ENCODE measurements at regions not wholly inside any gene's neighbourhood (a gene's known extent, or its start where the extent isn't known, plus 50 kb on each side); places are given as distances from the start of the nearest gene placed in this dataset.
"Not testable (repeated sequence)": the region's sequence is repeated elsewhere in the genome, so short reads cannot be mapped to it uniquely, and the experiment has no call there.

DNA sequence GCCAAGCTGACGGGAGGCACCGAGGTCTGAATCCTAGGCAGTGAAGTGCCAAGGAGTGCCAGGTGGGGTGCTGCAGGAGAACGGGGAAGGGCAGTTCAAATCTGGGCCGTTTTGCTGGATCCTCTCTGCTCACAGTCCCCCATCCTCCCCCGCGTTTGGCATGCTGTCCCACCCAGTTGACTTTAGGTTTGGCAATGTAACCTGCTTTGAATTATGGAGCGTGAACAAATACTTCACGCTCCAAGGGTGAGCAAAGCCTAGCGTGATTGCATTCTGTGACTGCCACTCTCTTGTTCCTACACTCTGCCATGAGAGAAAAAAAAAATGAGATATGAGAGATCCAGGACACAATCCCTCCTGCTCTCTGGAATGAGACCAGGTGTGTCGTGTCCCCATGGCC, 381.9 kb downstream of the ZNF516 start:
- no peak for DNase-seq

DNA sequence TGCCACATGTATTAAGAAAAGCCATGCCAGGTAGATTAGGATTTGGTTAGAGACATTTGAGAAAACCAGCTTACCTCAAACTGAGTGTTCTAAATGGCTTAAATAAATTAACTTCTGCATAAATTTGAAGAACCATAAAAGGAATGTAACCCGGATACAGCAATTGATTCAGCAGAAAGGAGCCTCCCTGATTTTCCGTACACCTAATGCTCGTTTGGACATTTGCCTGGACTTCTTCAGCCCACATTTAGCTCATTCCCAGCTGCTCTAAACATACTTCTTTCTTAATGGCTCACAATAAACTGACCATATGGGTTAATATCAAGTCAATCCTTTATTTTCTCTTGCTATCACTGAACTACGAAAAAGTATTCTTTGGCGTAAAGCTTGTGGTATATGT, 392.4 kb downstream of the ZNF516 start:
- DNase-seq = no peak

DNA sequence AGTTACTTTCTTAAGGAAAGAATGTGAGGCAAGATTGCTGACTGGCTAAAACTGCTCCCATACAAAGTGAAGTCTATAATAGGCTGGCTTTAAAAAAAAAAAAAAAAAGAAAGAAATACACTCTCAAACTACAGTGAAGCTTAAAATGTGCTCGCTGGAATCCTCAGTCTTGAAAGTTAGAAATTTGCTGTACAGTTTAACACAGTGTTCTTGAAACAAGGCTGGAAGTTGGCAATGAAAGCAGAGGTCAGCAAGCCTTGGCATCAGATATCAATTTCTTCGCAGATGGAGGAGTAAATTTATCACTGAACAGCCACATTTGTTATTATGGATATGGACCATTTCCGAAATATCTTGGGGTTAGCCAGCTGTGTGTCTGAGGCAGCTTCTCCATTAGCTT, 392.9 kb downstream of the ZNF516 start:
- DNase-seq = no peak

DNA sequence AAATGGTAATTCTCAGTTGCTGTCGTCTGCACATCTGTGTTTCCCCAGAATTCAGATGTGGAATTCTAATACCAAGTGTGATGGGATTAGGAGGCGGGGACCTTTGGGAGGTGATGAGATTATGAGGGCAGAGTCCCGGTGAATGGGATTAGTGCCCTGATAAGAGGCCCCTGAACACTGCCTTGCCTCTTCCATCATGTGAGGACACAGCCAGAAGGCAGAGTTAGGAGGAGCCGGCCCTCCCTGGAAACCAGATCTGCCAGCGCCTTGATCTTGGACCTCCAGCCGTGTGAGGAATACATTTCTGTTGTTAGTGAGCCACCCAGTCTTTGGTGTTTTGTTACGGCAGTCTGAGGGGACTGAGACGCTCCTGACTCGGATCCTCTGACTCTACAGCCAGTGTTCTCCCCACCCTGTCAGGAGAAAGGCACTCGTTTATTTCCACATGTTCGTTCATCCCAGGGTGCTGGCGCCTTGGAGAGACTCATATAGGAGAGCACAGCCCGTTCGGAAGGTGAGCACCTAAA, 395.0 kb downstream of the ZNF516 start:
- no peak for DNase-seq

DNA sequence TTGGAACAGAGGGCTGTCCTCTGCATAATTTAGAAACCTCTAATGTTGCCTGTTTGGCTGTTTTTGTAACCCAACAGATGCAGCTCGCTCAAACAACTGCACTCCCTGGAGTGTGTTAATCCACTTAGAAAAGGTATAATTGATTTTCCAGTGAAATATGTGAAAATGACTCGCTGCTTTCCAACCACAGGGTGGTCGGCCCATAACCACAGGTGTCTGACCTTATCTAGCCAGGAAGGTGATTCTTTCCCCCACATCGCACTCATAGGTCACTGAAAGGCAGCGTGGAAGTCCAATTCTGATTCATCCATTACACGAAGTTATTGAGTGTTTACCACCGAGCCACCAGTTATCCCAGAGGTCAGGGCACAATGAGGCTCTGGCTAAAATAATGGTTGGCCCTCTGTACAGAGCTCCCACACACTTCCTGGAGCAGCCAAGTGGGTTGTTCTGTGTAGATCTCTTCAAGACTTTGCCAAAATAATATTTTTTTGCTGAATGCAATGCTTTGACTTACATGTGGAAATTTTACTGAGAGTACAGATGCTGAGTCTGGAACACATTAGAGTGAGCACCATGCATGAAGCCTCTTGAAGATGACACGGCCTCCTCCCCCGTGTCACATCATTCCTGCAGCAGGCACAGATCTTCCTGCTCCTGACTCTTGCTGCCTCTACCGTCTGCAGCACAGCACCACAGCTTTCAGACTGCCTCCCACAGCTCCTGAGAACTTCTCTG, 396.2 kb downstream of the ZNF516 start:
- DNase-seq = no peak

DNA sequence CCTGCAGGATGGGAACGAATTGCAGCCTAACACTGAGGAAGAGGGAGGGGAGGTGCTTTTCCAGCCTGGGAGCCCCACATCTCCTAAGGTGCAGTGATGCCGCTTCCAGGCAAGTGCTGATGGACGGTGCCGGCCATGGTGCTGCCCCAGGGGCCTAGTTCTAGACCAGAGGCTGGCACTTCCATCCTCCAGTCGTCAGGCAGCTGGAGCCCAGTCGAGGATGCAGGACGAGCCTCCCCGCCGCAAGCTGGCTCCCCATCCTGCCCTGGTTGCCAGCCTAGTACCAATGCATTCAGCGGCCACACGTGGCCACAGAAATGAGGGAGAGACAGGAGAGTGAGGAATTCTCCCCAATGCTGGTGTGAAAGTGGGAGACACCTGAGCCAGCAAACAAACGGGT, 413.5 kb downstream of the ZNF516 start:
- DNase-seq = no peak

DNA sequence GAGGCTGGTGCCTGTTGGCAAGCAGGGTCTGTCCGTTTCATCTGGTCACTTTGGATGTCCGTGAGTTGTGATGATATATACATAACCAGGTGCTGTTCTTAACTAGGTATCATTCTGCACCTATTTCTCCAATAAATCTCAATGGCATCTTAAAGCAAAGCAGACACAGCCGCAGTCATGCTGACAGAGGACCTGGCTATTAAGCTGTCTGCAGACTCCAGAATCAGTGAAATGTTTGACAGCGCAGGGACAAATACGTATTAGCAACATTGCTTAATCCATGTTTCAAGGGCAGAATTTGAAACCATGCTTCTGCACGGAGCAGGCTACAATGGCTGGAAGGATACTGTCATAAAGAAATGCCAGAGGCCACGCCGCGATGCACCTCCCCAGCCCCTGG, 414.6 kb downstream of the ZNF516 start:
- DNase-seq = no peak

DNA sequence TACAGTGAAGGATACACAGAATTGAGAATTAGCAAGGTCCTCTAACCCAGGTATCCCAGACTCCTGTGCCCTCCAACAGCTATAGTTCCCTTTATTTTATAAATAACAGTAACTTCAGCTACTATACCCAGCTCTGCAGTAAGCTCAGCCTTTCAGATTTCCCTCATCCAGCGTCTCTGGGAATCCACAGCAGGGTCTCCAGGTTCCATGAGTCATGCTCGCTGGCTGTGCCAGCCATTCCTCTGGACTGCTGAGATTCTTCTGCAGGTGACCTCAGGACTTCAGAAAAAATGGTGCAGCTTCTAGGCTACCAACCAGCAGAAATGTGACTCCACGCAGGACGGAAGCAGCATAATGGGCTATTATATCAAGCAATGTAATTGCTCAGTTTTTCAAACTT, 419.3 kb downstream of the ZNF516 start:
- no peak for DNase-seq

DNA sequence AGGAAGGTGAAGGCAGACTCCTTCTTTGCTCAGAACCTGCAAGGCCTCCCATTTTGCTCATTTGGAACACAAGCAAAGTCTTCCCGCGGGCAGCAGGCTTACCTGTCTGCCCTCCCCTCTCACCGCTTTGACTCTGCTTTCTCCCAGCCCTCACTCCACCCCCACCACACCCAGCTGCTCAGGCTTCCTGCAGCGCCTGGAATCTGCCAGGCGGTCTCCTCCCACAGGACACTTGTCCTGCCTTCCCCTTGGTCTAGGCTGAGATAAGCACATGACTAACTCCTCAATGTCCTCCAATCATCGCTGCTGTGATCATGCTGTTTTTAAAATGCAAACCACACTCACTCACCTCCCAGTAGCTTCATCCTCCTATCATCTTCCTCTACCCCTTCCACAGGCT, 430.0 kb downstream of the ZNF516 start:
- DNase-seq = no peak

DNA sequence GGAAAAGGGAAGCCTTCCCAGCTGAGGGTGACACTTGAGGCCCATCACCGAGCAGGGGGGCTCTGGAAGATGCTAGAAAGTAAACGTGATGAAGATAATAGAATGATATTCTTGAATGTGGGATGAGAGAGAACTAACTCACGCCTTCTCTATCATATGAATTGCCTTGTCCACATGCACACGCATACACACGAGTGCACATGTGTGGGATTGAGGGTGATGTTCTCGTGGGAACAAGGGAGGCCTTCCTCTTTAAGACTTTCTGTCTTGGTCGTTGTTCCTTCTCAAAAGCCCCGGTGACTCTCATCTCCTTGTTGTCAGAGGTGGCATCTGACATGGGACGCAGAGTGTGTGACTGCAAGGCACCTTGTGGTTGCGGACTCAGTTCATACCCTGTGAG, 436.9 kb downstream of the ZNF516 start:
- no peak for DNase-seq

DNA sequence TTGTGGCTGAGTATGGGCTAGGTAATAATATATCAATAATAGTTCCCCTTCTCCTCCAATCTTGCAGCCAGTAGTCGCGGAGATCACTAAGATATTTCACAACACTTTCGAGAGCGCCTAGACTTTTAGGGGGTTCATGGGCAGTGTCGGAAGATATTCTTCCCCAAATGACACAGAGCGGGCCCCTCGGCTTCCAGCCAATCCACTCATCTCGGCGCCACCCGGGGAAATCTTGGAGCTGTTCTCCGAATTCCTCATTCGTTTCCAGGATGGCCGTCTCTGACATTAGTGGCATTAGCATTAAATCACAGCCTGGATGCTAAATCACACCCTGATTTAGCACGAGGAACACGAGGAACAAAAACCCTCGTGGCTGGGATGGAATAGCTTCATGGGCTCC, 437.7 kb downstream of the ZNF516 start:
- no peak for DNase-seq

DNA sequence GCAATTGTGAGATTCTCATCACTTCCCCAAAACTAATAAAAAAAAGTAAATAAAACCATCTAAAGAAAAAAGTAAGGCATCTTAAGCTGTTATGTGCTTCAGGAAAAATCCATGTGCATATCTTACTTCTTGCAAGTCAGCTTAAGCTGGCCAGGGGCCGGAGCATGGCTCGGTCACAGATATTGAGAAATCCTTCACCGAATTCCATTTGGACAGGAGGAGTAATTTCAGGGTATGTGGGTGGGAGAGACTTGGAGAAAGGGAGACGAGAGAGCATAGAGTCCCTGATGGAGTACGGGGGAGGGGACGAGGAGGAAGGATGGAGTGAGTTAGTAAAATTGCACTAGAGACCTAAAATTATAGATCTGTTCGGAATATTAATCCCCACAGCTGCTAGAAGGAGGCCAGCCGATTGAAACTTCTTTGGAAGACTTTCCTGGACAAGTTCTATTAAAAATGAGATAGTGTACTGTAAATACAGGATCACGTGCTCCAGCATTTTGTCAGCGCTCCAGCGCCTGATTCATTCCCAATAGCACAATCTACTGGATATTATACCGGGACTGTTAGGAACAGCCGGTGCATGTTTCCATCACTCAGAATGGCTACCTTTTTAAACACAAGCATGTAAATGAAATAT, 438.5 kb downstream of the ZNF516 start:
- DNase-seq = no peak

DNA sequence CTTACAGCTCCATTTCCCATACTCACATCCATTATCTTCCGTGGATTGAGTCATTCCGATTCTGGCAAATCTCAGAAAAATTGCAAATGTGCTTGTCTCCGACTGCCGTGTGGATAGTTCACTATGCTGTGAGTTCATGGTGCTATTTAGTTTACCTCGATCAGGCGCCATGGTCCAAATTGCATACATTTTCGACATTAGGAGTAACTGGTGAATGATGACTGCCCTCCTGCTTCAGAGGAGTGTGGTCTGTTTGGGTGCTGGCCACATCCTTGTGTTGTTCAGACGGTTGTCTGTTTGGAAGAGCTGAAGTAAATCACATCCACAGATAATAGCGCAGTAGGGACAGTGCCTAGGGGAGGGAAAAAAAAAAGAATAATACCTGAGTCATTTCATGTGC, 439.5 kb downstream of the ZNF516 start:
- DNase-seq = no peak

DNA sequence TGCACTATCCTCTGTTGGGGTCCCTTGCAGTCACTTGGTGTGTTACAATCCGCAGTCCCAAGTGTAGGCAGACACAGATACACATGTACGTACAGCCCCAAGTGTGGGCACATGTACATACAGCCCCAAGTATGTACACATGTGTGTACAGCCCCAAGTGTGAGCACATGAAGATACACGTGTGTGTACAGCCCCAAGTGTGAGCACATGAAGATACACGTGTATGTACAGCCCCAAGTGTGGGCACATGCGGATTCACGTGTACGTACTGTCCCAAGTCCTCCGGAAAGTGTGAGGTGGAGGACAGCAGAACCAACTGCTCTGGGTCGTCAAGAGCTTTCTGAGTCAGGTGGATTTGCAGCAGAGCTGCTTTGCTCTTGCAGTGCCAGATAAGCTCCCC, 440.0 kb downstream of the ZNF516 start:
- DNase-seq = no peak

DNA sequence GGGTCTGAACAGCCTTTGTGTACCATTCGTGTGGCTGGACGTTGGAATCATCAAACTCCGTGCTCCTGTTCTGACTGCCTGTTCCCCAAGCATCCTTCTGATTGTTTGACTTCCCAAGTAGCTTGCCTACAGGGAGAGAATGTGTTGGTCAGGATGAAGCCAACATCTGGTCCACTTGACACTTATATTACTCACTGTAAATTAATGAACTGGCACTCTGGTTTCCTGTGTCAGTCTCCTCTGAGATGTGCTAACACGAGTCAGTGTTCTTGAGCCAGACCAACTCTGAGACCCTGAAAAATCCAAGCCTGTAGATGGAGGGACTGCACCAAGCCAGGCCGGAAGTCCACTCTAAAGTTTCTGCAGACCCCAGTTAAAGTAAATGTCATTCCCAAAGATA, 440.9 kb downstream of the ZNF516 start:
- DNase-seq = no peak

DNA sequence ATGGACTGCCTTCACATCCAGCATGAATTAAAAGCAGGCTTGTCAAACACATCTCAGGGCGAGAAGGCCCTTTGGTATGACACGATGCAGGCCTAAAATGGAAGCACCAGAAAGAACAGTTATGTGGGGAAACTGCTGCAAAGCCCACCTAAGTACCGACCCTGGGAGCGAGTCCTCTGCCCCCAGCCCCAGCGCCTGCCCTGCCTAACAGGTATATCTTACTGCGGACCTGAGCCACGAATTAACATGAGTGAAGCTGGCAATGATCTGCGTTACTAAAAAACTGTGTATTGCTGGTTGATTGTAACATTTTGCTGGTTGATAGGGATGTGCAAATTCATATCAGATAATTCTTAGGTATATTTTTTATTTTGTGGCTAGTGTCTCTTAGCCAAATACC, 441.5 kb downstream of the ZNF516 start:
- no peak for DNase-seq

DNA sequence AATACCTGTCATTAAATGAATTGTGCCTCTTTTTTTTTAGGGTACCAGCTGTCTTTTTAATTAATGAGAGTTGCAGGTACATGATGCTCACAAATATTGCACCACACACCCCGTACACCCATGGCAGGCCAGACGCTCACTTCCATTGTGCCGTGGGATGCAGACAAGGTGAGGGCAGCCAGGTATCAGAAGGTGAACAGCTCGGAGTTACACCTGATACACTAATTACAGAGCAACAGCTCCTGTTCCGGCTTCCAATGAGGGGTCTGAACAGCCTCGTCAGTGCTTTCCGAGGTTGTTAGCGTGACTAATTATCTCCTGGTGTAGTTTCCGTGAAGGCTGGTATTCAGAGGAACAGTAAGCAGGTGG, 442.8 kb downstream of the ZNF516 start:
- no peak for DNase-seq

DNA sequence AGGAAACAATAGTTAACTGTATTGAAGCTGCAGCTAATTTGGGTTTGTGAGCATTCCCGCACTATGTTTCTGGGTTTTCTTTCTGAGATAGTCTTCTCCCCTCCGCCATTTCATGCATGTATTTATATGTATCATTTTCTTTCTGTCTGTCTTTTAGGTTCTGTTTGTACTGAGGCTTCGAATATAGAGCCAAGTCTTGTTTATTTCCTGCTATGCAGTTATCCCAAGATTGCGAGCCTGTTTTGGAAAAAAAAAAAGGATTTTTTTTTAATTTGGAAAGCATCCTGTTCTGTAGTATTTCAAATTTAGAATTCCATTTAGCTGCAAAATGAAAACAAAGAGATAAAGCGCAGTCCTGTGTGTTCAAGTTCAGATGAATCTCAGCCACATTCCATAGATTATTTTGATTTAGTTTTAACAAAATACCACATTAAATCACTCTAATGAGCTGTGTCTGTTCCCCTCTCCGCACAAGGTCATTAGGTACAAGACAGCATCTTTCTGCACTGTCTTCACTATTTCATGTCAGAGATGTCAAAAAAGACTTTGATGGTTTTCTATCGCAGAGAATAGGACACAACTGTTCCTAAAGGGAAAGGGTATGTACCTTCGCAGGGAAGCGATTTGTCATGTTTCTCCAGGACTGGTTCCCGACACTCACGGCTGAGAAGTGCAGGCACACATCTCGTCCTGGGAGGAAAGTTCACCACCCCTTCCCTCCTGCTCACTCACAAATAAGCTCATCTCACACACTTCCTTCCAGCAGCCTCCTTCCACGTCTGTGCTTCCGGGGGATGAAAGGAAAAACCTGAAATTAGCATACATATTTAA, 443.4 kb downstream of the ZNF516 start:
- no peak for DNase-seq

DNA sequence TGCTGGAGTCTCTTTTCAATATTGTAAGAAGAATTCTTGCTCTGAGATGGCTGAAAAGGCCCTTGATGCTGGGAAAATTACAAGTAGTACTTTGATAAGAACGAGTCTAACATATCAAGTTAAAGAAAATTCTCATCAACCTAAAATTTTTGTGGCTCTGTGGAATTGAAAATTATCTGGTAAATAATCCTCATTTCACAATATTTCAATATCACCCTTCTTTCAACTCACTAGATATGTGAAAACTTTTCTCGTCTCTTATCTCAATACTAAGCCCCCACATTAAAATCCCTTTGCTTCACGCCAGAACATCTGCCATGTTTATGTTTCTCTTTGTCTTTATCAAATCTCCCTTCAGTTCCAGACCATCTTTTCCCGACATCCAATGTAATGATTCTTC, 448.8 kb downstream of the ZNF516 start:
- no peak for DNase-seq

DNA sequence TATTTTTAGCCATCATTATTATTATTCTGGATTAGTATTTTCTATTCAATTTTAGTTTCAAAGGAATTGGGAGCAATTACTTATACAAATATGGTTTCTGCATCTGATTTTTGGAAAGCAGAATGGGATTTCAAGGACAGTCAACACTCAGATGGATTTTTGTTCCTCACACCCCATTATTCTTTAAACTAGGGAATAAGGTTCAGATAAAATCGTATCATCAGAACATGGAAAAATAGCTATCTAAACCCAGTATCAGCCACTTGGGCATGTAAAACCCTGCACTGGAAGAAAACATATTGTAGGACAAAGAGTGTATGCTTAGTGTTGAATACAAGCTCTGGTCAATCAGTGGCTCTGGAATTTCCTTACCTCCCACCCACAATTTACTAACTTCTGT, 452.5 kb downstream of the ZNF516 start:
- DNase-seq = no peak

DNA sequence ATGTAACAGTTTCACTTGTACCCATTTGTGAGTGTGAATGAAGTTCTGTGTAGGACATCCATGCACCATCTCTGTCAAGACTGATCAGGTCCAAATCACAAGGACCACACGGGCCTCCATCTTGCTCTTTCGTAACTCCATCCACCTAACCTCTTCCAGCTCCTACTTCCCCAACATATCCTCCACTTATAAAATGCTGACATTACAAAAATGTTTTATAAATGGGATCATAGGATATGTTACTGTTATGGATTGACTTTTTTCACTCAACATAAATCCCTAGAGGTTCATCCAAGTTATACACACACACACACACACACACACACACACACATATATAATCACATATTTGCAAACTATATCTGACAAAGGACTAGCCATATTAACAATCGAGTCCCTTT, 476.8 kb downstream of the ZNF516 start:
- no peak for DNase-seq

DNA sequence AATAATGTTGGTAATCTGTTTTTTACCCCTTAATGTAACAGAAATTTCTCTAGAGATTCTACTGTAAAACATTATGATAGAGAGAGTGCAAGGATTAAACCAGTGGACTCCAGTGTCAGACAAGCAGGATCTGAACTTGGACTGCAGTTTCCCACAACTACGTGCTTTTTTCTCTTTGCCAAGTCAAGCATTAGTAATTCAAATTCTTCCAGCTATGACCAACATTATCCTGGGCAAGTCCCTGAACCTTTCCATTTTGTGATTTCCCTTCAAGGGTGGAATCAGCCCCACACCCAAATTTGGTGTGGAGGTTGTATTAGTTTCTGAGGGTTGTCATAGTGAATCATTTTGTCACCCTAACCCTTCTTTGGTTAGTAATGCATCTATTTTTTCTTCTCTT, 482.0 kb downstream of the ZNF516 start:
- no peak for DNase-seq

DNA sequence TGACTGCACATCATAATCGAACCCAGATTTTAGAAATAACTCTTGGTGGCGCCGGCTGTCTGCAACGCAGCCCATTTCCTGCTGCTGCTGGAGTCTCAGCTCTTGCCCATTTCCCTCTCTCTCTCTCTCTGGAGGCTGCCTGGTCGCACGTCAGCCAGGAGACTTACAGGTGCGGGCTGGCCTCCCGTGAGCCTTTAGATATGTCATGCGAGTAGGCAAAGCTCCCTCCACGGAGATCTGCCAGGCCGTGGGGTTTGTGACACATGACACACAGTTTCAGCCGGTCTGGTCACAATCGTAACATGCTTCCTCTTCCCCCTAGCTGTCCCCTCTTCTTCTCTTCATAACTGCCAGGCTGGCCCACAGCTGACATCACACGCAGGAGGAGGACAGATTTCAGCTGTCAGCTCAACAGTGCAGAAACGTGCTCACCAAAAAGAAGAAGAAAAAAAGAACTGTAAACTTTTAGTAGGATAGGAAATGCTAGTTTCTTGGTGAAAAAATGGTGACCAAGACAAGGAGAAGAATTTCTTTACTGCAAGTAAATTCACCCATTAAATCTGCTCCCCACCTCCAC, 489.3 kb downstream of the ZNF516 start:
- DNase-seq = no peak

DNA sequence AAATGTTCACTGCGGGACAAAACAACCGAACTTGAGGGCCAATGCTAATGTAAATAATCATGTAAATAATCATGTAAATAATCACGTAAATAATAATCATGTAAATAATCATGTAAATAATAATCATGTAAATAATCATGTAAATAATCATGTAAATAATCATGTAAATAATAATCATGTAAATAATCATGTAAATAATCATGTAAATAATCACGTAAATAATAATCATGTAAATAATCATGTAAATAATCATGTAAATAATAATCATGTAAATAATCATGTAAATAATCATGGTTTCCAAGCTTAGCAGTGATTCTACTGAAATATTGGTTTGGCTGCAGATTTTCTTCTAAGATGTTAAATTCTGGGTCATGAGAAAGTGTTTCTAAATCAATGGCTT, 507.1 kb downstream of the ZNF516 start:
- DNase-seq = not testable (repeated sequence)
